ENCODE measurements at regions not wholly inside any gene's neighbourhood (a gene's known extent, or its start where the extent isn't known, plus 50 kb on each side); places are given as distances from the start of the nearest gene placed in this dataset.

- no peak overlapping the region for H3K4me3 ChIP-seq
- TF ChIP-seq EP300 (IDR thresholded peaks at IDR 0.05) (no peak), CTCF (IDR thresholded peaks at IDR 0.05) (no peak), POLR2AphosphoS5 (IDR thresholded peaks at IDR 0.05) (no peak), POLR2A (IDR thresholded peaks at IDR 0.05; ENCODE audit: low read depth) (no peak)
- intact Hi-C loops (cut with DNase I): no loop called here
- no peaks in the 10 kb centered on the region for H3K9me3 ChIP-seq
- WGBS: 82% methylated on average over 9 of the region's 13 CpGs
- no peaks in the 10 kb centered on the region for H3K4me1 ChIP-seq
- no peak for DNase-seq (ENCODE audit: extremely low spot score)
- peaks cover 0 to 20% (median 0%) of the 10 kb centered on the region in 4 donors for H3K27me3 ChIP-seq
- H3K27ac ChIP-seq (replicated peaks in 1 of 4): no peak overlapping the region
- H3K36me3 ChIP-seq: no peaks in the 10 kb centered on the region
Measured at GRCh38 chr3:13166243-13167063, 93.2 kb upstream of the IQSEC1 start.

GRCh38 chr3:13165576-13165975, 92.3 kb upstream of the IQSEC1 start:
- intact Hi-C loops (cut with DNase I): no loop called here
- whole genome bisulfite sequencing: 88% methylated on average over 6 of the region's 9 CpGs

GRCh38 chr3:13164893-13165492, 91.8 kb upstream of the IQSEC1 start:
- Histone ChIP-seq H3K36me3 (no peaks in the 10 kb centered on the region), H3K27ac (replicated peaks in 1 of 4) (no peak overlapping the region), H3K9me3 (no peaks in the 10 kb centered on the region), H3K27me3 (peaks cover 0 to 25% (median 0%) of the 10 kb centered on the region in 4 donors), H3K4me3 (no peak overlapping the region), H3K4me1 (no peaks in the 10 kb centered on the region)
- no peak for TF ChIP-seq CTCF (IDR thresholded peaks at IDR 0.05)
- intact Hi-C loops (cut with DNase I): no loop called here
- 71% methylated on average over 8 of the region's 9 CpGs for WGBS
- DNase-seq (ENCODE audit: extremely low spot score): no peak

More at GRCh38 chr3:13165576-13165975, 92.3 kb upstream of the IQSEC1 start:
- H3K27ac ChIP-seq (replicated peaks in 1 of 4): no peak overlapping the region
- H3K9me3 ChIP-seq: no peaks in the 10 kb centered on the region
- peaks cover 0 to 25% (median 0%) of the 10 kb centered on the region in 4 donors for H3K27me3 ChIP-seq
- H3K4me1 ChIP-seq: no peaks in the 10 kb centered on the region
- no peak for DNase-seq (ENCODE audit: extremely low spot score)
- H3K36me3 ChIP-seq: no peaks in the 10 kb centered on the region
- no peak overlapping the region for H3K4me3 ChIP-seq
- no peak for TF ChIP-seq POLR2A (IDR thresholded peaks at IDR 0.05; ENCODE audit: low read depth)
- no peak for TF ChIP-seq EP300 (IDR thresholded peaks at IDR 0.05)
- TF ChIP-seq CTCF (IDR thresholded peaks at IDR 0.05): no peak
- TF ChIP-seq POLR2AphosphoS5 (IDR thresholded peaks at IDR 0.05): no peak

- TF ChIP-seq EP300 (IDR thresholded peaks at IDR 0.05) (no peak), POLR2AphosphoS5 (IDR thresholded peaks at IDR 0.05) (no peak), CTCF (IDR thresholded peaks at IDR 0.05) (no peak)
- no peak for DNase-seq (ENCODE audit: extremely low spot score)
- intact Hi-C loops (cut with DNase I): no loop called here
- 93% methylated on average over 16 of the region's 16 CpGs for WGBS
- H3K27ac ChIP-seq (replicated peaks in 1 of 4): no peak overlapping the region
- no peaks in the 10 kb centered on the region for H3K9me3 ChIP-seq
- H3K36me3 ChIP-seq: no peaks in the 10 kb centered on the region
- H3K4me3 ChIP-seq: no peak overlapping the region
- H3K27me3 ChIP-seq: peaks cover 0 to 25% (median 0%) of the 10 kb centered on the region in 4 donors
- H3K4me1 ChIP-seq: no peaks in the 10 kb centered on the region
Measured at GRCh38 chr3:13163848-13164382, 90.7 kb upstream of the IQSEC1 start.
